ENCODE measurements at regions not wholly inside any gene's neighbourhood (a gene's known extent, or its start where the extent isn't known, plus 50 kb on each side); places are given as distances from the start of the nearest gene placed in this dataset.

DNA sequence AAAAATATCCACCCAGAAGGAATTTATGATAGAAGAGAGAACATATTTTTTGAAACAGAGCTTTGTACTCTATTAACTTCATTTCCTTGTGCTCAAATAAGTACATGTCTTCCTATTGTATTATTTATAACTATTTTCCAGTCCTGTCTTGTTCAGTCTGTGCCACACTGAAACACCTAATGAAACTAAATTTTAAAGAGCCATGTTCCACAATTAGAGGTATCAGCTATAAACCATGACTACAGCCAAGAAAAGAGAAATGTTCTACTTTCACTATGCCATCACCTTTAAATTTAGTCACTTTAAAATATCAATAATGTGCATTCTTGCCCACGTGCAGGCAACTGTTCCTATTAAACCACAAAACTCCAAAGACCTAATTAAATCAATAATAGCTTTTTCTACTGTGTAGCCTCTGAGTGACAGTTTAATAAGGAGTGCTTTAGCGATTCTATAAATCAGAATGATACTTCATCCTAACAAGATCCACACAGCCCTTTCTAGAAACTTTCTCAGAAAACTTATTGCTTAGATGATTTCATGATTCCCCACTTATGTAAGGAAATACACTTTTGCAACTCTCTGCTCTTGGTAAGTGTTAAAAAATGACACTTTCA is 404.9 kb upstream of the CHRM3 start:
- DNase-seq (ENCODE audit: extremely low read depth in 1 of 4, low spot score in 3 of 4) = no peak
- Histone ChIP-seq H3K9me1 (ENCODE audit: control insufficient read depth, insufficient read depth, low read length) (no peaks in the 10 kb centered on the region), H3K36me3 (ENCODE audit: control insufficient read depth, insufficient read depth, low read length) (no peaks in the 10 kb centered on the region), H3K9ac (ENCODE audit: insufficient read depth in 1 of 2, low read depth in 2 of 2, low read length in 2 of 2) (no peak overlapping the region), H2AFZ (ENCODE audit: low read depth, low read length) (no peak overlapping the region), H3K4me3 (no peak overlapping the region), H3K27ac (ENCODE audit: extremely low read depth, low read depth, low read length) (no peak overlapping the region), H3K27me3 (ENCODE audit: control insufficient read depth in 2 of 2, insufficient read depth in 2 of 2, low read length in 2 of 2) (no peaks in the 10 kb centered on the region), H3K4me1 (replicated peaks in 1 of 2; ENCODE audit: control insufficient read depth in 2 of 2, insufficient read depth in 2 of 2, low read length in 2 of 2) (no peaks in the 10 kb centered on the region), H4K20me1 (replicated peaks; ENCODE audit: control insufficient read depth, insufficient read depth, low read length) (no peaks in the 10 kb centered on the region), H3K4me2 (ENCODE audit: insufficient read depth, low read length) (no peak overlapping the region), H3K9me3 (replicated peaks; ENCODE audit: control insufficient read depth, insufficient read depth, low read depth, low read length) (no peaks in the 10 kb centered on the region; the same call in 1 of the 2 replicates), H3K79me2 (ENCODE audit: control insufficient read depth, insufficient read depth, low read length) (no peaks in the 10 kb centered on the region)
- no peak for FAIRE-seq
- ATAC-seq = no peak
- CTCF ChIA-PET (ENCODE audit: low intra/inter-chr PET ratio) = no interaction called here
- BruUV-seq (replicated peaks) = no TSS peak
- WGBS (ENCODE audit: insufficient coverage, low coverage, missing lambda C conversion rate) = 0% methylated on average over 2 of the region's 2 CpGs
- POLR2A ChIA-PET = no interaction called here
- intact Hi-C loops (cut with micrococcal nuclease) (no loop called here), in situ Hi-C loops (cut with MboI) (no loop called here)
- TF ChIP-seq, protein P1, sequence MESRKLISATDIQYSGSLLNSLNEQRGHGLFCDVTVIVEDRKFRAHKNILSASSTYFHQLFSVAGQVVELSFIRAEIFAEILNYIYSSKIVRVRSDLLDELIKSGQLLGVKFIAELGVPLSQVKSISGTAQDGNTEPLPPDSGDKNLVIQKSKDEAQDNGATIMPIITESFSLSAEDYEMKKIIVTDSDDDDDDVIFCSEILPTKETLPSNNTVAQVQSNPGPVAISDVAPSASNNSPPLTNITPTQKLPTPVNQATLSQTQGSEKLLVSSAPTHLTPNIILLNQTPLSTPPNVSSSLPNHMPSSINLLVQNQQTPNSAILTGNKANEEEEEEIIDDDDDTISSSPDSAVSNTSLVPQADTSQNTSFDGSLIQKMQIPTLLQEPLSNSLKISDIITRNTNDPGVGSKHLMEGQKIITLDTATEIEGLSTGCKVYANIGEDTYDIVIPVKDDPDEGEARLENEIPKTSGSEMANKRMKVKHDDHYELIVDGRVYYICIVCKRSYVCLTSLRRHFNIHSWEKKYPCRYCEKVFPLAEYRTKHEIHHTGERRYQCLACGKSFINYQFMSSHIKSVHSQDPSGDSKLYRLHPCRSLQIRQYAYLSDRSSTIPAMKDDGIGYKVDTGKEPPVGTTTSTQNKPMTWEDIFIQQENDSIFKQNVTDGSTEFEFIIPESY (CRISPR knock-in tag; IDR thresholded peaks at IDR 0.05) = no peak
- TF ChIP-seq, protein P2, sequence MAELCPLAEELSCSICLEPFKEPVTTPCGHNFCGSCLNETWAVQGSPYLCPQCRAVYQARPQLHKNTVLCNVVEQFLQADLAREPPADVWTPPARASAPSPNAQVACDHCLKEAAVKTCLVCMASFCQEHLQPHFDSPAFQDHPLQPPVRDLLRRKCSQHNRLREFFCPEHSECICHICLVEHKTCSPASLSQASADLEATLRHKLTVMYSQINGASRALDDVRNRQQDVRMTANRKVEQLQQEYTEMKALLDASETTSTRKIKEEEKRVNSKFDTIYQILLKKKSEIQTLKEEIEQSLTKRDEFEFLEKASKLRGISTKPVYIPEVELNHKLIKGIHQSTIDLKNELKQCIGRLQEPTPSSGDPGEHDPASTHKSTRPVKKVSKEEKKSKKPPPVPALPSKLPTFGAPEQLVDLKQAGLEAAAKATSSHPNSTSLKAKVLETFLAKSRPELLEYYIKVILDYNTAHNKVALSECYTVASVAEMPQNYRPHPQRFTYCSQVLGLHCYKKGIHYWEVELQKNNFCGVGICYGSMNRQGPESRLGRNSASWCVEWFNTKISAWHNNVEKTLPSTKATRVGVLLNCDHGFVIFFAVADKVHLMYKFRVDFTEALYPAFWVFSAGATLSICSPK (IDR thresholded peaks at IDR 0.05; ENCODE audit: borderline replicate concordance) = no peak
- TF ChIP-seq ZNF76 (CRISPR knock-in tag; IDR thresholded peaks at IDR 0.05; ENCODE audit: borderline replicate concordance) (no peak), MCM2 (IDR thresholded peaks at IDR 0.05; ENCODE audit: low read depth) (no peak), EWSR1 (IDR thresholded peaks at IDR 0.05; ENCODE audit: borderline replicate concordance, low read depth, partially characterized antibody) (no peak), PTRF (tag; IDR thresholded peaks at IDR 0.05) (no peak), ADNP (tag; IDR thresholded peaks at IDR 0.05) (no peak), MYNN (IDR thresholded peaks at IDR 0.05) (no peak), MYNN (CRISPR knock-in tag; IDR thresholded peaks at IDR 0.05) (no peak), NR4A1 (CRISPR knock-in tag; IDR thresholded peaks at IDR 0.05) (no peak), NR4A1 (tag; IDR thresholded peaks at IDR 0.05) (no peak), GABPB2 (CRISPR knock-in tag; conservative IDR thresholded peaks at IDR 0.05) (no peak), ZNF780A (CRISPR knock-in tag; IDR thresholded peaks at IDR 0.05) (no peak), TBP (optimal IDR thresholded peaks at IDR 0.05; ENCODE audit: low read depth, low read length) (no peak), SP2 (IDR thresholded peaks at IDR 0.05; ENCODE audit: extremely low read depth, low read depth, low read length, poor library complexity, severe bottlenecking) (no peak), ZNF197 (CRISPR knock-in tag; IDR thresholded peaks at IDR 0.05; ENCODE audit: low read depth) (no peak), DACH1 (IDR thresholded peaks at IDR 0.05; ENCODE audit: partially characterized antibody) (no peak)

Data from K562 (cell line).